Astrocyte of the cerebellum (primary cell): ENCODE measurements at regions not wholly inside any gene's neighbourhood (a gene's known extent, or its start where the extent isn't known, plus 50 kb on each side); places are given as distances from the start of the nearest gene placed in this dataset.

Source experiments
- DNase-seq: peaks from one replicate; pipeline ENCODE4 v3.0.0-alpha.2; 2011; ENCODE audit warnings: low read depth
- H3K4me3 ChIP-seq: 2 replicates; pipeline ENCODE4 v1.5.1; 2011; ENCODE audit warnings: mild to moderate bottlenecking, low read depth, low read length, moderate library complexity
- in situ Hi-C: cut with HindIII; loops from 2 replicates; pipeline ENCODE4 v1.10.0; 2017; ENCODE audit warnings: low sequenced_read_pairs
- TF ChIP-seq, protein P1 (sequence below): IDR thresholded peaks from 2 replicates; pipeline ENCODE4 v1.5.1; 2012; ENCODE audit warnings: low read length, low read depth, moderate library complexity, mild to moderate bottlenecking; ENCODE audit errors: missing control alignments

DNA sequence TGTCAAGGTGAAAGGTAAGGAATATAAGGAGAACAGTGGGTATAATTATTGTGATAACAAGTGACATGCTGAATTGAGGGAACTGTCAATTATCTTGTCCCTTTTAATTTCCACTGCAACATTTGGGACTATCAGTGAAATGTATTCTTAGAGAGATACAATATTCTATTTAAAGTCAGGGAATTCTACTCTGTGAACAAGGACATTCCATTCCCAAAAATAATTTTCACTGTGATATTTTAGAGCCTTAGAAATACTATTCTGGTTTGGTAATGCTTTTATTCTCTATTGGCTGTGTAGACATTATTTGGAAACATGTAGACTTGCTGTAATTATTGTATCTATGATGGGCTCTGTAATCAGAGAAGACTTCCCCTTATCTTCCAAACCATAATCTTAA lies 248.0 kb upstream of the PCSK5 start:
- no peak for DNase-seq
- in situ Hi-C loops = no loop called here
- TF ChIP-seq, protein P1, sequence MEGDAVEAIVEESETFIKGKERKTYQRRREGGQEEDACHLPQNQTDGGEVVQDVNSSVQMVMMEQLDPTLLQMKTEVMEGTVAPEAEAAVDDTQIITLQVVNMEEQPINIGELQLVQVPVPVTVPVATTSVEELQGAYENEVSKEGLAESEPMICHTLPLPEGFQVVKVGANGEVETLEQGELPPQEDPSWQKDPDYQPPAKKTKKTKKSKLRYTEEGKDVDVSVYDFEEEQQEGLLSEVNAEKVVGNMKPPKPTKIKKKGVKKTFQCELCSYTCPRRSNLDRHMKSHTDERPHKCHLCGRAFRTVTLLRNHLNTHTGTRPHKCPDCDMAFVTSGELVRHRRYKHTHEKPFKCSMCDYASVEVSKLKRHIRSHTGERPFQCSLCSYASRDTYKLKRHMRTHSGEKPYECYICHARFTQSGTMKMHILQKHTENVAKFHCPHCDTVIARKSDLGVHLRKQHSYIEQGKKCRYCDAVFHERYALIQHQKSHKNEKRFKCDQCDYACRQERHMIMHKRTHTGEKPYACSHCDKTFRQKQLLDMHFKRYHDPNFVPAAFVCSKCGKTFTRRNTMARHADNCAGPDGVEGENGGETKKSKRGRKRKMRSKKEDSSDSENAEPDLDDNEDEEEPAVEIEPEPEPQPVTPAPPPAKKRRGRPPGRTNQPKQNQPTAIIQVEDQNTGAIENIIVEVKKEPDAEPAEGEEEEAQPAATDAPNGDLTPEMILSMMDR = no peak
- no peak overlapping the region for H3K4me3 ChIP-seq

DNA sequence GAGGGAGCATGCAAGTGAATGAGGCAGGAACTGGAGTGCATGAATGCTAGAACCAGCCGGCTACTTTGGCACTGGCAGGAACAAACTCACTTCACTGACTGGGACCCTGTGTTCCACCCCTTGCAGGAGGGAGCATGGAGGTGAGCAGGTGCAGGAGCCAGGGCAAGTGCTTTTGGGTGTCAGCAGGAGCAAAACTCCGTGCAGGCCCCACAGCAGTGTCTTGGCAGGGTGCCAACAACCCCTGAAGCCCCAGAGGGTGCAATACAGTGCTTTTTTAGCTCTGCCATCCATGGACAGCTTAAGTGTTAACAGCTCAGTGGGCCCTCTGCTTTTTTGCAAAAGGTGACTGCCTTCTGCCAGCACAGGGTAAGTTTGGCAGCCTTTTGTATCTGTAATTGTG lies 245.8 kb upstream of the PCSK5 start:
- in situ Hi-C loops = loop anchor here (5.0 kb wide), 2 partner anchors 32 to 48 kb away; no protein-coding TSS in a partner anchor
- TF ChIP-seq, protein P1 = no peak
- no peak overlapping the region for H3K4me3 ChIP-seq
- no peak for DNase-seq

DNA sequence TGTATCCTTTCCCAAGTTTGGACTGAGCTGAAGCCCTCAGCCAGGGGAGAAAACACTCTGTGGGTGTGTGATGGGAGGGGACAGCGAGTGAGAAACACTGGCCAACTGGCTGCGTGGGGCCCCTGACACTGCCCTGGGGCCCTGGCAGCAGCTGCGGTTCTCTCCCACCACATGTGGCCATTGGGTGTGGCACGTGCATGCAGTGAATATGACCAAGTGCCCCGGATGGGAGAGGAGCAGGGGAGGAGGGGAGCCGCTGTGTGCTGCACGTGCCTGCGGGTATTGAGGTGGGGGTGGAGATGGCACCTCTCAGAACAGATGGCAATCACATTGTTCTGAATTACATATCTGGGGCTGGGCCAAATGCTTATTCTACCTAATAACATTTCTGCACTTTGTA lies 242.4 kb upstream of the PCSK5 start:
- TF ChIP-seq, protein P1 = no peak
- in situ Hi-C loops = loop anchor here (5.0 kb wide), 2 partner anchors 36 to 44 kb away; no protein-coding TSS in a partner anchor
- H3K4me3 ChIP-seq = no peak overlapping the region
- DNase-seq = no peak

DNA sequence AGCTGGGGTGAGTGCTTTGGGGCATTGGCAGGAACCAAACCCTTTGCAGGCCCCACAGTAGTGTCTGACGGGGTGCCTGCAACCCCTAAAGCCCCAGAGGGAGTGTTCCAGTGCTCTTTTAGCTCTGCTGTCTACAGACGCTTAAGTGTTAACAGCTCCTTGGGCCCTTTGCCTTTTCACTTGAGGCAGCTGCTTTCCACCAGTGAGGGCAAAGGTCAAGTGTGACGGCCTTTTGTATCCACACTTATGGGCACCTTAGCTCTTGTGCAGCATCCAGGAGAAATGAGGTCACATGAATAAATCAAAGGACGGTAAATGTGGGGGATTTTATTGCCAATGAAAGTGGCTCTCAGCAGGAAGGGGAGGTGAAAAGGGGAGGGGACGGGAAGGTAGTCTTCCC lies 241.4 kb upstream of the PCSK5 start:
- H3K4me3 ChIP-seq = no peak overlapping the region
- TF ChIP-seq, protein P1 = no peak
- no peak for DNase-seq
- in situ Hi-C loops = loop anchor here (5.0 kb wide), 2 partner anchors 37 to 43 kb away; no protein-coding TSS in a partner anchor

DNA sequence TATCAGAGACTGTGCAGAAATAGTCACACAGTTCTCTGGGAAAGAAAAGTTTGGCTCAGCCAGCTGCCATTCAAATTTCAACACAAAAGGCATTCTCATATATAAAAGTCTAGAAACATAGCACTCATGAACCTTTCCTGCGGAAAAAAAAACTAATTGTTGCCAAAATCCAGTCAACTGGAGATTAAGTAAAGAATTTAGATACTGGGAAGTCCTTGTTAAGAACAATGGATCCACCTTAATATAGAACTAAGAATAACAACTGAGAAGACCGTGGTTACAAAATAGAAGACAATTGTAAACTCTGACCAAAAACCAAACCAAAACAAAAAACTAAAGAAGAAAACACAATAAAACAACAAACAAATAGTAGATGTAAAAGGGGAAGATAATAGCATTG lies 238.8 kb upstream of the PCSK5 start:
- TF ChIP-seq, protein P1 = no peak

DNA sequence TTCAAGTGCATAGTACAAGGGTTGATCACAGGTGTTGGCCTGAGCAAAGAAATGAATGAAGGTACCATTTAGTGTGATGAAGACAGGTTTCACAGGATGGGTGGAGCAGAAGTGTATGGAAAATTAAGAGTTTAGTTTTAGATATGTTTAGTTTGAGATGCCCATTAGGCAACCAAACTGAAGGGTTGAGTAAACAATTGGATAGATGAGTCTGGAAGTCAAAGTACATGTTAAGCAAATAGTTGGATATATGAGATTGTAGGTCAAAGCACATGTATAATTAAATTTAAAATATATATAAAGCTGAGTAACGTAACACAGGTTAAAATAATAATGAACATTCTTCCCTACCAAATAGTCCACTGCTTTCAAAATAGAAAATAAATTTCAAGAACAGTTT lies 237.1 kb upstream of the PCSK5 start:
- no peak for DNase-seq
- no peak overlapping the region for H3K4me3 ChIP-seq
- TF ChIP-seq, protein P1 = no peak
- in situ Hi-C loops = no loop called here

More for the DNA sequence above, 238.8 kb upstream of the PCSK5 start:
- in situ Hi-C loops = no loop called here
- no peak for DNase-seq
- H3K4me3 ChIP-seq = no peak overlapping the region

DNA sequence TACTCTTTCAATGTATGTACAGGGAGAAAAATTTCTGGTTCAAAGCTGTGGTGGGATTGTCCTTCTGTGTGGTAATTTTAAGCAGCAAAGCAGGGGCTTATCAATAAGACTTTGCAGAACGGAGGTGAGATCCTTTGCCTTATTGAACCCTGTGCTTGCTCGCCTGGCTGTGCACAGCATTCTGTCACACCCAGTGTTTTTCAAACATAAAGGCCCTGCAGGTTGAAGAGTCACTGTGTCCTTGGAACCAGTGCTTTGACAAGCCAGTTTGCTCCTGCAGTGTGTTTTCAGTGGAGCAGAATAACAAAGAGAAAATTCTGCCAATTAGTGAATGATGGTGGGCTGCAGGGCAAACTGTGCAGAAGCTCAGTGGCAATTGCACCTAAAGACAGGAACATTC lies 236.7 kb upstream of the PCSK5 start:
- TF ChIP-seq, protein P1 = no peak
- no peak for DNase-seq
- H3K4me3 ChIP-seq = no peak overlapping the region
- in situ Hi-C loops = no loop called here
